Upper lobe of left lung (tissue), 6 donors: ENCODE measurements at regions not wholly inside any gene's neighbourhood (a gene's known extent, or its start where the extent isn't known, plus 50 kb on each side); places are given as distances from the start of the nearest gene placed in this dataset.

ENCODE experiments used
- ATAC-seq, 2 donors: fragments of 200-7000 bp; cut with Tn5 transposase; one replicate each; pipeline ENCODE4 v1.9.1; 2022; ENCODE audit warnings: mild to moderate bottlenecking in 2 of 2, moderate library complexity in 2 of 2; ENCODE audit not compliant: low FRiP score in 2 of 2
- DNase-seq, 2 donors: peaks; one replicate each; pipeline ENCODE4 v3.0.0-alpha.2; 2019 to 2020
- H3K27ac ChIP-seq, 4 donors: fragments of 200-600 bp; sonication (generic); one replicate each; pipeline ENCODE4 v1.5.1; 2016 to 2019
- H3K27me3 ChIP-seq, 4 donors: fragments of 200-600 bp; sonication (generic); one replicate each; pipeline ENCODE4 v1.5.1; 2017 to 2019
- H3K36me3 ChIP-seq, 4 donors: fragments of 200-600 bp; sonication (generic); one replicate each; pipeline ENCODE4 v1.5.1; 2016 to 2019
- H3K4me1 ChIP-seq, 4 donors: fragments of 200-600 bp; sonication (generic); one replicate each; pipeline ENCODE4 v1.5.1; 2018 to 2019
- H3K4me3 ChIP-seq, 4 donors: fragments of 200-600 bp; sonication (generic); one replicate each; pipeline ENCODE4 v1.5.1; 2017 to 2019; ENCODE audit warnings: mild to moderate bottlenecking in 2 of 4, moderate library complexity in 1 of 4
- H3K9me3 ChIP-seq, 4 donors: fragments of 200-600 bp; sonication (generic); one replicate each; pipeline ENCODE4 v1.5.1; 2018 to 2019
- CTCF ChIP-seq, 6 experiments: fragments of 450-650 bp in 4 of 6; fragments of 200-600 bp in 2 of 6; sonication (generic) in 2 of 6; IDR thresholded peaks; one replicate each; pipeline ENCODE4 v1.5.1; 2016 to 2019; ENCODE audit warnings: antibody characterized with exemption in 6 of 6
- EP300 ChIP-seq, 4 donors: sonication (generic); formaldehyde crosslinking; IDR thresholded peaks; one replicate each; pipeline ENCODE4 v1.5.1; 2017; ENCODE audit warnings: antibody characterized with exemption in 4 of 4, control low read depth in 2 of 4
- POLR2A ChIP-seq, 4 donors: fragments of 450-650 bp; IDR thresholded peaks; one replicate each; pipeline ENCODE4 v1.5.1; 2016 to 2017; ENCODE audit warnings: antibody characterized with exemption in 4 of 4, mild to moderate bottlenecking in 2 of 4
- POLR2AphosphoS5 ChIP-seq, 2 donors: sonication (generic); formaldehyde crosslinking; IDR thresholded peaks; one replicate each; pipeline ENCODE4 v1.5.1; 2017; ENCODE audit warnings: antibody characterized with exemption in 2 of 2
- WGBS, 2 donors: methylation state at CpG; one replicate each; pipeline ENCODE4 v1.1.5; 2017 to 2018; 5-methylcytosine and 5-hydroxymethylcytosine counted together
- donor health status: DM: no; HTN: no; CAD: no; lungs with moderate emphysema.
- donor health status: DM: no; HTN: yes; CAD: no; lungs with severe emphysema.

GRCh38 chr13:44096901-44097300, 217.2 kb downstream of the LACC1 start:
- TF ChIP-seq EP300 (IDR thresholded peaks at IDR 0.05): no peak
- no peak for TF ChIP-seq CTCF (IDR thresholded peaks at IDR 0.05)
- no peak for TF ChIP-seq POLR2A (IDR thresholded peaks at IDR 0.05)
- no peak for TF ChIP-seq POLR2AphosphoS5 (IDR thresholded peaks at IDR 0.05)

GRCh38 chr13:44098559-44098958, 218.9 kb downstream of the LACC1 start:
- ATAC-seq: no peak
- 85 to 90% methylated on average over 2 of the region's 2 CpGs for WGBS, 2 donors
- H3K4me1 ChIP-seq: peaks cover 0 to 3% (median 0%) of the 10 kb centered on the region in 4 donors
- no peak overlapping the region for H3K4me3 ChIP-seq
- no peak overlapping the region for H3K27ac ChIP-seq
- no peaks in the 10 kb centered on the region for H3K9me3 ChIP-seq
- no peaks in the 10 kb centered on the region for H3K27me3 ChIP-seq
- H3K36me3 ChIP-seq: no peaks in the 10 kb centered on the region
- TF ChIP-seq CTCF (IDR thresholded peaks at IDR 0.05) (no peak), EP300 (IDR thresholded peaks at IDR 0.05) (no peak), POLR2A (IDR thresholded peaks at IDR 0.05) (no peak), POLR2AphosphoS5 (IDR thresholded peaks at IDR 0.05) (no peak)
- DNase-seq: no peak

More at GRCh38 chr13:44096901-44097300, 217.2 kb downstream of the LACC1 start:
- Histone ChIP-seq H3K9me3 (no peaks in the 10 kb centered on the region), H3K4me3 (no peak overlapping the region), H3K27ac (no peak overlapping the region), H3K27me3 (no peaks in the 10 kb centered on the region), H3K4me1 (peaks cover 0 to 3% (median 0%) of the 10 kb centered on the region in 4 donors), H3K36me3 (no peaks in the 10 kb centered on the region)
- DNase-seq (no peak), ATAC-seq (no peak)

DNA sequence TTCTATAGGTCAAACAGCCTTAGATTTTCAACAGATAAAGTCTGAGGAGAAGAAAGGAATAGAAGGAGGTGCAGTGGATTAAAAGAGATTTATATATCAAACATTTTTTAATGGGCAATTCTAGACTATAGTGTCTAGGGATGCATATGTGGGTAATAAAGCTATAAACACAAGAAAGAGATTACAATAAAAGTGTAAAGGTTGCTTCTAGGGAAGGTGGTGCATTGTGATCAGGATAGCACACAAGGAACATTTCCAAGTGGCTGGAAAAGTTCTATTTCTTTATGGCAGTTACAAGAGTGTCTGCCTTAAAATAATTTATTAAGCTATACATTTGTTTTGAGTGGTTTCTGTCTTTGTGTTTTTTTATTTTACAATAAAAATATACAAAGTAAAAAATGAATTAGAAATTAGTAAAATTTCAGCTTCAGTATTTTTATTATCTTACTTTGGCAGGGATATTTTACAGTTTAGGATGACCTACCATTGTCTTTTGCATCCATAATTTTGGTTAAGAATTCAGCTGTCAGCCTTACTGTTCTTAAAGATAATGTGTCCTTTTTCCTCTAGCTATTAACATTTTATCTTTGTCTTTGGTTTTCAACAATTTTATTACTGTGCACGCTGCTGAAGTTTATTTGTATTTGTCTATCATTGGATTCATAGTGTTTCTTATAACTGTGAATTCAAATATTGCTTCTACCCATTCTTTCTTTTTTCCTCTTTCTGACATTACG, 221.8 kb downstream of the LACC1 start:
- Histone ChIP-seq H3K4me3 (no peak overlapping the region), H3K36me3 (no peaks in the 10 kb centered on the region), H3K27me3 (no peaks in the 10 kb centered on the region), H3K4me1 (peaks cover 0 to 6% (median 0%) of the 10 kb centered on the region in 4 donors), H3K27ac (no peak overlapping the region), H3K9me3 (no peaks in the 10 kb centered on the region)
- TF ChIP-seq POLR2A (IDR thresholded peaks at IDR 0.05) (no peak), POLR2AphosphoS5 (IDR thresholded peaks at IDR 0.05) (no peak), EP300 (IDR thresholded peaks at IDR 0.05) (no peak), CTCF (IDR thresholded peaks at IDR 0.05) (no peak)
- no peak for ATAC-seq
- 48 to 68% methylated on average over 2 of the region's 2 CpGs for WGBS, 2 donors
- DNase-seq: no peak

DNA sequence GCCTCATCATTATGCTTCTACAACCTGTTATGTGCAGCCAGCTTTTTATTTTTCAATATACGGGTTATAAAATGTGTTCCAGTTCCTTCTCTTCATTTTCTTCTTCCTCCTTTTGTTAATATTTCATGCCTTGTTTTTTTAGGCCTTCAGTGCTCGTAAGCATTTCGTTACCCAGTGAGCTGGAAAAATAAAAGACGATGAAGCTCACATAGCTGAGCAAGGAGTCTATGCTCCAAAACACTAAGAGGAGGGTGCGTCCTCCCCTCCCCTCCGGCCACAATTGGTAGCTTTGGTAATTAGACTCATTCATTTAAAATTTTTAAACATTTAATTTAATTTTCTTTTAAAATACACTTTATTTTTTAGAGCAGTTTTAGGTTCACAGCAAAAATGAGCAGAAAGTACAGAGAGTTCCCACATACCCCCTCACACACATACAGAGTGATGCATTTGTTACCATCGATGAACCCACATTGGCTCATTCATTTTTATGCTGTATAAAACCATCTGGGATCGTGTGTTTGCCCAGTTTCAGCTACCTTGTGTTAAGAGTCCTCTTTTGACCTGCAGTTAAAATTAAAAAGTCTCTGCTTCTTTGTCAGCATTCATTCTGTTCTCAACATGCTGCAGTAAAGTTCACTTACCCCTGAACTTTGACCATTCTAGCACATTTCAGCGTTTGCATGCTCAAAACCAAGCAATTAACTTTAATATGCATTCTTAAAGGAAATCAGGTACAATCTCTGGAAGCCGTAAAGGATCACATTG, 223.9 kb downstream of the LACC1 start:
- Histone ChIP-seq H3K27ac (no peak overlapping the region), H3K4me1 (peaks cover 0 to 6% (median 0%) of the 10 kb centered on the region in 4 donors), H3K36me3 (no peaks in the 10 kb centered on the region), H3K4me3 (no peak overlapping the region), H3K27me3 (no peaks in the 10 kb centered on the region), H3K9me3 (no peaks in the 10 kb centered on the region)
- DNase-seq (no peak), ATAC-seq (no peak)
- TF ChIP-seq EP300 (IDR thresholded peaks at IDR 0.05) (no peak), CTCF (IDR thresholded peaks at IDR 0.05) (no peak), POLR2A (IDR thresholded peaks at IDR 0.05) (no peak), POLR2AphosphoS5 (IDR thresholded peaks at IDR 0.05) (no peak)
- WGBS, 2 donors: 81 to 84% methylated on average over 10 of the region's 10 CpGs
